Spinal cord (tissue), 9 donors: ENCODE measurements at regions not wholly inside any gene's neighbourhood (a gene's known extent, or its start where the extent isn't known, plus 50 kb on each side); places are given as distances from the start of the nearest gene placed in this dataset.

Experiments used
- DNase-seq, 6 donors: peaks; one replicate each; pipeline versions ENCODE4 v3.0.0 to v3.0.0-alpha.2; 2013 to 2015; ENCODE audit warnings: low spot score in 6 of 6, low read depth in 4 of 6
- H3K27ac ChIP-seq: one replicate; pipeline ENCODE4 v1.5.1; 2013; ENCODE audit warnings: low read depth, low read length, control low read depth
- H3K27me3 ChIP-seq: one replicate; pipeline ENCODE4 v1.6.1; 2013; ENCODE audit warnings: low read length; ENCODE audit not compliant: control insufficient read depth, insufficient read depth
- H3K36me3 ChIP-seq: one replicate; pipeline ENCODE4 v1.6.1; 2013; ENCODE audit warnings: low read length; ENCODE audit not compliant: control insufficient read depth, insufficient read depth
- H3K4me1 ChIP-seq: one replicate; pipeline ENCODE4 v1.6.1; 2013; ENCODE audit warnings: low read length; ENCODE audit not compliant: control insufficient read depth, insufficient read depth
- H3K4me3 ChIP-seq: one replicate; pipeline ENCODE4 v1.5.1; 2013; ENCODE audit warnings: low read depth, low read length, control low read depth
- H3K9me3 ChIP-seq: one replicate; pipeline ENCODE4 v1.6.1; 2013; ENCODE audit warnings: low read length; ENCODE audit not compliant: control insufficient read depth, insufficient read depth
- WGBS: methylation state at CpG from one replicate; pipeline ENCODE4 v1.1.5; 2013; ENCODE audit warnings: missing lambda C conversion rate; ENCODE audit not compliant: insufficient coverage; 5-methylcytosine and 5-hydroxymethylcytosine counted together
- donor health status: healthy.

GRCh38 chr5:112112346-112112745 is 306.7 kb downstream of the EPB41L4A start:
- Histone ChIP-seq H3K4me1 (no peaks in the 10 kb centered on the region), H3K27ac (no peak overlapping the region), H3K4me3 (no peak overlapping the region), H3K27me3 (no peaks in the 10 kb centered on the region), H3K9me3 (no peaks in the 10 kb centered on the region), H3K36me3 (no peaks in the 10 kb centered on the region)
- 31% methylated on average over 2 of the region's 2 CpGs for WGBS
- DNase-seq, result no peak

- Histone ChIP-seq H3K4me3 (no peak overlapping the region), H3K4me1 (no peaks in the 10 kb centered on the region), H3K9me3 (no peaks in the 10 kb centered on the region), H3K27ac (no peak overlapping the region), H3K36me3 (no peaks in the 10 kb centered on the region), H3K27me3 (no peaks in the 10 kb centered on the region)
- DNase-seq, result no peak
- 76% methylated on average over 2 of the region's 4 CpGs for WGBS
Measured at GRCh38 chr5:112109331-112110007, 309.6 kb downstream of the EPB41L4A start.

- no peak for DNase-seq
- Histone ChIP-seq H3K27me3 (no peaks in the 10 kb centered on the region), H3K36me3 (no peaks in the 10 kb centered on the region), H3K4me1 (no peaks in the 10 kb centered on the region), H3K4me3 (no peak overlapping the region), H3K9me3 (no peaks in the 10 kb centered on the region), H3K27ac (no peak overlapping the region)
- 63% methylated on average over 1 of the region's 2 CpGs for WGBS
Measured at GRCh38 chr5:112106878-112107277, 312.2 kb downstream of the EPB41L4A start.

- H3K4me1 ChIP-seq, result no peaks in the 10 kb centered on the region
- no peak overlapping the region for H3K27ac ChIP-seq
- no peak overlapping the region for H3K4me3 ChIP-seq
- H3K27me3 ChIP-seq, result no peaks in the 10 kb centered on the region
- H3K9me3 ChIP-seq, result peaks cover 5% of the 10 kb centered on the region
- WGBS, result 96% methylated on average over 6 of the region's 6 CpGs
- H3K36me3 ChIP-seq, result no peaks in the 10 kb centered on the region
- no peak for DNase-seq
Measured at GRCh38 chr5:112097768-112098167, 321.3 kb downstream of the EPB41L4A start.

- Histone ChIP-seq H3K27me3 (no peaks in the 10 kb centered on the region), H3K9me3 (peaks cover 2% of the 10 kb centered on the region), H3K36me3 (no peaks in the 10 kb centered on the region), H3K27ac (no peak overlapping the region), H3K4me3 (no peak overlapping the region), H3K4me1 (no peaks in the 10 kb centered on the region)
- no peak for DNase-seq
- 100% methylated on average over 1 of the region's 2 CpGs for WGBS
Measured at GRCh38 chr5:112087222-112087621, 330.2 kb upstream of the NREP start.

- Histone ChIP-seq H3K27me3 (no peaks in the 10 kb centered on the region), H3K36me3 (no peaks in the 10 kb centered on the region), H3K27ac (no peak overlapping the region), H3K9me3 (no peaks in the 10 kb centered on the region), H3K4me1 (no peaks in the 10 kb centered on the region), H3K4me3 (no peak overlapping the region)
- WGBS, result no CpG with 5 or more reads among the region's 1 CpG
- DNase-seq, result no peak
Measured at GRCh38 chr5:112086740-112087139, 329.7 kb upstream of the NREP start.

- DNase-seq, result peak in 1 of 6 donors; percentile 31
- H3K4me3 ChIP-seq, result no peak overlapping the region
- H3K27ac ChIP-seq, result no peak overlapping the region
- H3K36me3 ChIP-seq, result no peaks in the 10 kb centered on the region
- no peaks in the 10 kb centered on the region for H3K9me3 ChIP-seq
- H3K4me1 ChIP-seq, result no peaks in the 10 kb centered on the region
- no peaks in the 10 kb centered on the region for H3K27me3 ChIP-seq
- WGBS, result 80% methylated on average over 2 of the region's 2 CpGs
Measured at GRCh38 chr5:112084149-112084548, 327.2 kb upstream of the NREP start.

- Histone ChIP-seq H3K36me3 (no peaks in the 10 kb centered on the region), H3K27ac (no peak overlapping the region), H3K9me3 (no peaks in the 10 kb centered on the region), H3K27me3 (no peaks in the 10 kb centered on the region), H3K4me3 (no peak overlapping the region), H3K4me1 (no peaks in the 10 kb centered on the region)
- DNase-seq, result peak in 1 of 6 donors; percentile 2
- WGBS, result no CpG with 5 or more reads among the region's 4 CpGs
Measured at GRCh38 chr5:112083623-112084022, 326.6 kb upstream of the NREP start.

- Histone ChIP-seq H3K36me3 (no peaks in the 10 kb centered on the region), H3K4me1 (no peaks in the 10 kb centered on the region), H3K27ac (no peak overlapping the region), H3K9me3 (no peaks in the 10 kb centered on the region), H3K4me3 (no peak overlapping the region), H3K27me3 (no peaks in the 10 kb centered on the region)
- no peak for DNase-seq
- no CpG with 5 or more reads among the region's 1 CpG for WGBS
Measured at GRCh38 chr5:112077180-112077579, 320.2 kb upstream of the NREP start.

- no peaks in the 10 kb centered on the region for H3K4me1 ChIP-seq
- H3K4me3 ChIP-seq, result no peak overlapping the region
- no peaks in the 10 kb centered on the region for H3K36me3 ChIP-seq
- DNase-seq, result no peak
- no peak overlapping the region for H3K27ac ChIP-seq
- no peaks in the 10 kb centered on the region for H3K27me3 ChIP-seq
- no peaks in the 10 kb centered on the region for H3K9me3 ChIP-seq
- no CpG with 5 or more reads among the region's 1 CpG for WGBS
Measured at GRCh38 chr5:112070022-112070421, 313.0 kb upstream of the NREP start.
